RCC 7860 (cell line): ENCODE measurements at regions not wholly inside any gene's neighbourhood (a gene's known extent, or its start where the extent isn't known, plus 50 kb on each side); places are given as distances from the start of the nearest gene placed in this dataset.
"Not testable (repeated sequence)": the region's sequence is repeated elsewhere in the genome, so short reads cannot be mapped to it uniquely, and the experiment has no call there.

Experiments used
- DNase-seq: peaks from one replicate; pipeline ENCODE4 v3.0.0-alpha.2; 2015; ENCODE audit warnings: low spot score
- FAIRE-seq: peaks from 2 replicates; lab custom pipeline; 2012; peaks lifted over from hg19 to GRCh38; lab: Jason Lieb, UNC

DNA sequence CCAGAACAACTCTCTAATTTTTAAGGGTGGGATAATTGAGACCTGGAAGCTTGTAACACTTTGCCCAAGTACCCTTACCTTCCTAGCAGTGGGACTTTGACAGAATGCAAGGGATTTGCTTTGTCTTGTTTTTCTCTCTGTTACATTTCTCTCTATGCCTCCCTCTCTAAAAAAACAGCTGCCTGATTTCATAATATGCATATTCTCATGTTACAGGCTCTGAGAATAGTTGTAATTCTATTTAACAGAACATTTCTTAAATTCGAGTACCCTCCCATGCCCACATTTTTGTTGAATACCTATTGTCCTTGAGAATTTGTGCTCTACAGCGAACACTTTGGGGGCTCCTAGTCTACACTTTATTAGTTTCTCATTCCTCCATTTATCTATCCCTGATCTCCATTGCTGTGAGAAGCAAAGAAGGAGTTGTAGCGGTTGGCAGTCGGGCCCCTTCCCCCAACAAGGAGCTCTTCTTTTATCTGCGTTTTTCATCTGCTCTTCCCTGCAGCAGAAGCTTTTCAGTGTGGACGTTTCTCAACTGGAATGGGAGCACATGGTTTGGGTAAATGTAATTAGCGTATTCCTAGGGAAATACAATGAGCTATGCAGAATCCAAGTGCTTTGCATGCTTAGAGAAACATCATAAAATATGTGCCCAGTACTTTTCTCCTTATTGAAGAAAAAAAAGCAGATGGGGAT, 117.7 kb upstream of the CCDC90B start:
- DNase-seq (no peak), FAIRE-seq (no peak)

DNA sequence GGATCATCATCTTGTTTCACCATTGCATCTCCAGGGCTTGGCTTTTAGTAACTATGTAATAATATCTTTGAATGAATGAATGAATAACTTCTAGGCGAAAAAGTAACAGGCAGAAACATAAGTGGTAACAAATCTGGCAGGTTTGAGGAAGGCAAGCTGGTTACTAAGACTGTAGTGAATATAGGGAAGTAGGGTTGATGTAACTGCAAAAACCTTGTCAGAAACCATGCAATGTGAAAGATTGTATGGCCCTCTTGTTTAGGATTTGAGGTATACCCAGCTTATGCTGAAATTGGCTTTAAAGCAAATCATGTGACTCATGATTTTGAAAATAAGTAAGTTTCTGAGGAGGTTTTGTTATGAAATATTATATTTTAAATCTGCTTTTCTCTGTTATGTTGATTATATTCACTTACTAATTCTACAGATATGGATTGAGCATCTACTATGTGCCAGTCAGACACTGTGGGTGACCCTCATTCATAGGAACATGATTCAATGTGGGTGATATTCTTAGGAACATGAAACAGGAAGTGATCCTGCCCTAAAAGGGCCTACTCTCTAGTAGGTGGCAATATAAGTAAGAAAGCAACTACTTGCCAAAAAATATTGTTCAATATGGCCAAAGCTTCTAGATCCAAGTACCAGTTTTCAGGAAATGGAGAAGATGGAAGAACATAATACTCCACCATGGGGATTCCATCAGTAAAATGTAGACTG, 115.5 kb upstream of the CCDC90B start:
- FAIRE-seq (no peak), DNase-seq (no peak)

GRCh38 chr11:83394331-83394730, 108.2 kb upstream of the CCDC90B start:
- no peak for FAIRE-seq
- DNase-seq: no peak

- DNase-seq: no peak
- FAIRE-seq: no peak
These were observed 106.4 kb upstream of the CCDC90B start for GRCh38 chr11:83392556-83392955.

DNA sequence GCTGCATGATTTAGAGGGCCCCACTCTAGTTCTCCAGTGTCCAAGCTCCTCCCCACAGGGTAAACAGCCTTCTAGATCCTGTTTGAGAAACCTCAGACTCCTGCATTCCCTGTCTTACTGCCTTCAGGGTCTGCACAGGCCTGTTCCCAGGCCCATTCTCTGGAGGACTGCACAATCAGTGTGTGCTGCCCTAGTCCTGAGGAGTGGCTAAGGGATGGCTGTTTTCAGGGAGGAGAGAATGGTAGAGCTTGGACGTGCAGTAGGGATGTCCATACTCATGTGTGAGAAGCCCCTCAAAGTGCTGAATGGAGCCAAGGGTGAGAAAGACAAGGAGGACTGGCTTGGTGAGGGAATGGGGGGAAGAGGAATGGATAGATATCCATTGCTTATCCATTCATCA, 103.8 kb upstream of the CCDC90B start:
- FAIRE-seq (no peak), DNase-seq (no peak)

DNA sequence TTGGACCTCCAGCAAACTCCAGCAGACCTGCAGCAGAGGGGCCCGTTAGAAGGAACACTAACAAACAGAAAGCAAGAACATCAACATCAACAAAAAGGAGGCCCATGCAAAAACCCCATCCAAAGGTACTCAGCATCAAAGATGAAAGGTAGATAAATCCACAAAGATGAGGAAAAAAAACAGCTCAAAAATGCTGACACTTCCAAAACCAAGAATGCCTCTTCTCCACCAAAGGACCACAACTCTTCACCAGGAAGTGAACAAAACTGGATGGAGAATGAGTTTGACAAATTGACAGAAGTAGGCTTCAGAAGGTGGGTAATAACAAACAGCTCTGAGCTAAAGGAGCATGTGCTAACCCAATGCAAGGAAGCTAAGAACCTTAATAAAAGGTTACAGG, 97.7 kb upstream of the CCDC90B start:
- FAIRE-seq, DNase-seq: not testable (repeated sequence)

DNA sequence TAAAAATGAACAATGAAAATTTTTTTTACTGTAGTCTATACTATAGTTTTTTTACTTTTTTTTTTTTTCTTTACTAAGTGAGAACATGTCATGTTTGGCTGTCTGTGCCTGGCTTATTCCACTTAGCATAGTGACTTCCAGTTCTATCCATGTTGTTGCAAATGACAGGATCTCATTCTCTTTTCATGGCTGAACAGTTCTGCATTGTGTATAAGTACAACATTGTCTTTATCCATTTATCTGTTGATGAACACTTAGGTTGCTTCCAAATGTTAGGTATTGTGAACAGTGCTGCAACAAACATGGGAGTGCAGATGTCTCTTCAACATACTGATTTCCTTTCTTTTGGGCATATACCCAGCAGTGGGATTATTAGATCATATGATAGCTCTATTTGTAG, 88.1 kb upstream of the CCDC90B start:
- DNase-seq (no peak), FAIRE-seq (no peak)

DNA sequence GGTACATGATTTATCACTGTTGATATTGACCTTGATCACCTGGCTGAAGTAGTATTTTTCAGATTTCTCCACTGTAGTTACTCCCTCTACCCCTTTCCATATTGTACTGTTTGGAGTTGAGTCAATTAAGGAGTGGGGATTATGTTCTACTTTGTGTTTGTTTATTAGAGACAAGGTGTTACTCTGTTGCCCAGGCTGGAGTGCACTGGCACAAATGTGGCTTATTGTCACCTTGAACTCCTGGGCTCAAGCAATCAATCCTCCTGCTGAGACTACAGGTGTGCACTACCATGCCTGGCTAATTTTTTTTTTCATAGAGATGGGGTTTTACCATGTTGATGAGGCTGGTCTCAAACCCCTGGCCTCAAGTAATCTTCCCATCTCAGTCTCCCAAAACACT, 85.3 kb upstream of the CCDC90B start:
- DNase-seq (no peak), FAIRE-seq (no peak)

DNA sequence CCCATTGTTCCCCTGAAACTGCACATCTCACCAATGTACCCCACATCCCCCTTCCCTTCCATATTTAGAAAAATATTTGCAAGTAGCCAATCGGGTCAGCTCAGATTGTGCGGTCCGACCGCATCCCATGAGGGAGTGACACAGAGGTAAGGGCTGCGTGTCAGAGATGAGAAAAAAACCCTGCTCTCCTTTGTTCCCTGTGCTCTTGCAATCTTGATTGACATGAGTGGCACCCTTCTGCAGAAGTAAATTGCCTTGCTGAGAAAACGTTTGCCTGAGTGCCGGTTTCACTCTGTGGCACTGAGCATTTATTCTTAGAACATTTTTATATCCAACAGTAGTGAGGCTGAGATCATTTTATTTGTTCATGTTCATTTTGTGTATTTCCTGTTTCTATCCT, 81.6 kb upstream of the CCDC90B start:
- DNase-seq (no peak), FAIRE-seq (no peak)

DNA sequence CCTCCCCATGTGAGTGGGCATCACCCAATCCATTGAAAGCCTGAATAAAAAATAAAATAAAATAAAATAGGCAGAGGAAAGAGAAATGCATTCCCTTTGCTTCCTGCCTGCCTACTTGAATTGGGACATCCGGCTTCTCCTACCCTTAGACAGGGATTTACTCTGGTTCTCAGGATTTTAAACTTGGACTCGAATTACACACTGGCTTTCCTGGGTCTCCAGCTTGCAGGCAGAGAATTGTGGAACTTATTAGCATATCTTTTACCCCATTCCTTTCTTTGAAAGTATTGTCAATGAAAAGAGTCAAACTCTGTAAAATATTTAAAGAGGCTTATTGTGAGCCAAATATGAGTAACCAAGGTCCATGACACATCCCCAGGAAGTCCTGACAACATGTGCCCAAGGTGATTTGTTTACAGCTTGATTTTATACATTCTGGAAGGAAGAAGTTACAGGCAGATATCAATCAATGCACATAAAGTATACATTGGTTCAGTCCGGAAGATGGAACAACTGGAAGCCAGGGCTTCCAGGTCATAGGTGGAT, 78.4 kb upstream of the CCDC90B start:
- no peak for FAIRE-seq
- DNase-seq: no peak

DNA sequence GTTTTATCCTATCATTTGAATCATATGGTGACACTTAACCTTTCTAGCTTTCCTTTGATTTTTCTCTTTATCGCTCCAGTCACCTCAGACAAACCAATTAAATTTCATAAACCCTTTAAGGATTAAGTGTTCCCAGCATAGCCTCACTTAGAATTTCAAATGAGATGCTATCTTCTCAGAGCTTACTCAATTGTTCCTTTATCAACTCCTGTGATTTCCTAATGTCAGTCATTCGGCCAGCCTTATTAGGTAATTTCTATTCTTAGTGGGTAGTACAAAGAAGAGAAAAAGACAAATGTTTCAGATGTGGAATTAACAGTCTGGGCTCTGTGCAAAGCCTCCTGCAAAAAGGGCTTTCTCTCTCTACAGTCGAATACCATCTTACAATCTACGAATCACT, 77.1 kb upstream of the CCDC90B start:
- DNase-seq (no peak), FAIRE-seq (no peak)

DNA sequence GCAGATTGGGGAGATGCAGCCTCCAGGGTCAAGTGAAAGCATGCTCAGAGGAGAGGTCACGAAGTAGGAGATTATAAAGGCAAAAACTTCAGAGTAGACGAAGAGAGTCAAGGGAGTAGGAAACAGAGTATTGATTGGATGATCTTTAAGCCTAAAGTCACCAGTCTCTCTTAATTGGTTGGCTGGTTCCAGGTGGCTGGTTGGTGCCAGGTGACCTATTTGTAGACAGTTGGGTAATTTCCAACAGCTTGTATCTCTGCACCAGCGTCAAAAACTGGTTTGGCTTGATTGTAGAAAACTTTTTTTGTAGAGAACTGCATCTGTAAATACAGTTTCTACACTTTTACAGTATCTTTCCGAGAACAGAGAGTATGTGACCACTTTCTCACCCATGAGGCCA, 75.7 kb upstream of the CCDC90B start:
- DNase-seq (no peak), FAIRE-seq (no peak)

DNA sequence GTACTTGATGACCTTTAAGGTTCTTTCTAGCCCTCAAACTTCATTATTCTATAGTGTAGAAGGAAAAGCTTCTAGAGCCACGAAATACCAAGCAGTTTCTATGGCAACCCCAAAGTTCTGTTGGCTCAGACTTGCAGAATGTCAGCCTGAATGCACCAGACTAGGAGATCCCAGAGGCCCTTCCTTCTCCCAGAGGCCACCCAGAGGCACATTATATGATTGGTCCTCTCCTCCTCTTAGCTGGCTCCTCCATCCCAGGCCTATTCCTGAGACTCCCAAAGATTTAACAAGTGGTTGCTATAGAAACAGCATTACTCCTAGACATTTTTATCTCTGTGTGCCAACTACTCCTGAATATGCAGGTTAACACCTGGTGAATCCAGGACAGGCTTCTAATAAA, 69.2 kb upstream of the CCDC90B start:
- DNase-seq: no peak

DNA sequence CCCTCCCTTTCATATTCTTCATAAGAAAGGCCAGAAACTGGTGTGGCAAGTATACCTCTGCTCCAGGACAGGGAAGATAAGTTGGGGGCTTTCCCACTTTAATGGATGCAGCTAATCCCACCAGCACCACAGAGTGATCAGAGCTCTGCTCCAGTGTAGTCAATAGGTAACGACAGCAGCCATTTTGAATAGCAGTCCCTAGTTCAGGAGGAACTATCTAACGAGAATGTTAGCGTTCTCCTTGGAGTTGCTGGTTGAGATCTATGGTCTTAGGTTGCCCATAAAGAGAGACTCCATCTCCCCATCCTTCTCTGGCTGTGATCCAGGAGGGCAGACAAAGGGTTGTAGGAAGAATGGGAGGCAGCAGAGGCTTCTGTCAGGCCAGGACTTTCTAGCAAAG, 64.0 kb upstream of the CCDC90B start:
- no peak for DNase-seq
- no peak for FAIRE-seq

More for the DNA sequence above, 69.2 kb upstream of the CCDC90B start:
- FAIRE-seq: no peak

GRCh38 chr11:83349296-83349695, 63.1 kb upstream of the CCDC90B start:
- no peak for FAIRE-seq

DNA sequence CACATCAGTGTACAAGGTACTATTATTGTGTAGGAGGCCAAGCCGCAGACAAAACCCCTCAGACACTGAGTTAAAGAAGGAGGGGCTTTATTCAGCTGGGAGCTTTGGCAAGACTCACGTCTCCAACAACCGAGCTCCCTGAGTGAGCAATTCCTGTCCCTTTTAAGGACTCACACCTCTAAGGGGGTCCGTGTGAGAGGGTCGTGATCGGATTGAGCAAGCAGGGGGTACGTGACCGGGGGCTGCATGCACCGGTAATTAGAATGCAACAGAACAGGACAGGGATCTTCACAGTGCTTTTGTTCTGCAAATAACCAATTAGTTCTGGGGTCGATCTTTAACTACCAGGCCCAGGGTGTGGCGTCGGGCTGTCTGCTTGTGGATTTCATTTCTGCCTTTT, 60.5 kb upstream of the CCDC90B start:
- DNase-seq, FAIRE-seq: not testable (repeated sequence)

More at GRCh38 chr11:83349296-83349695, 63.1 kb upstream of the CCDC90B start:
- no peak for DNase-seq

- not testable (repeated sequence) for FAIRE-seq, DNase-seq
These were observed 58.4 kb upstream of the CCDC90B start for GRCh38 chr11:83344521-83344920.

GRCh38 chr11:83336993-83337392, 50.8 kb upstream of the CCDC90B start:
- DNase-seq (peak; percentile 1), FAIRE-seq (no peak)
